Colon (tissue), 2 donors: ENCODE measurements at regions not wholly inside any gene's neighbourhood (a gene's known extent, or its start where the extent isn't known, plus 50 kb on each side); places are given as distances from the start of the nearest gene placed in this dataset.

Experiments
- FAIRE-seq: peaks from 2 replicates; lab custom pipeline; 2012; peaks lifted over from hg19 to GRCh38; lab: Jason Lieb, UNC
- donor health status: control.
- donor health status: control.

DNA sequence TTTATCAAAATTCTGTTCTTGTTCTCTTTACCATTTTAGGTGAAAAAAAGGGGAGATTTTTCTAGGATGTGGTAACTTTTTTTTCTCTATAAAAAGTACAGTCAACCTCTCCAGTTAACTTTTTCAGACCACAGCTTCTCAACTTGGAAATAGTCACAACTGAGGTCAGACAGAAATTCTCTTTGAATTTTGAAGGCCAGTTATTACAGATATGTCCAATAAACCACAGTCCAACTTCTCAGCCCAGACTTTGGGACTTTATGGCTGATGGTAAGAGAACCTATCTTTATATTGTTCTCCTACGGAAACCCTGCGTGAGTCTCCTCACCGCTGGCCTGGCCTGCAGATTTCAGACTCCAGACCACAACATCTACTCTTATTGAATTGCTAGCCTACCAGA is 176.7 kb downstream of the DACT1 start:
- FAIRE-seq = no peak

DNA sequence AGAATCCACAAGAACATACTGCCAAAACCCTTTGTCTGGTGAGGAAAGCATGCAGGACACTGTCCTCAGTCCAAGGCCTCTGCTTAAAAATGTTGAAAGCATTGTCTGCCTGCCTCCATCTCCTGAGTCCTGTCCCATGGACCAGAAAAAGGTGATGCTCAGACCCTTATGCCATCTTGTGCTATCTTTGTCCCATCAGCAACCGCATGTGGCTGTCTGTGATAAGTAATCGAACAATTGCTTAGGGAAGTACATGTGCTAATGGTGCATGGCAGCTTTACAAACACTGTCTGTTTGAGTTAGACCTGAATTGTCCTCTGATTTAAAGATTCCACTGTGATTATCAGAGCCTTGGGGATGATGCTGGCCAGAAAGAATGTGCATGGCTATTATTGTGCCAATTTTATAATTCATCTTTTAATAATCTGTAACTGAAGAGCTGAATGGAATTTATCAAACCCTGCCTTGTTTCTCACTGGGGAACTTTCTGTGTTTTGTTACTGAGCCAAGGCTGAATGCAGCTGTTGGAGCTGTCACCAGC is 177.5 kb downstream of the DACT1 start:
- no peak for FAIRE-seq

DNA sequence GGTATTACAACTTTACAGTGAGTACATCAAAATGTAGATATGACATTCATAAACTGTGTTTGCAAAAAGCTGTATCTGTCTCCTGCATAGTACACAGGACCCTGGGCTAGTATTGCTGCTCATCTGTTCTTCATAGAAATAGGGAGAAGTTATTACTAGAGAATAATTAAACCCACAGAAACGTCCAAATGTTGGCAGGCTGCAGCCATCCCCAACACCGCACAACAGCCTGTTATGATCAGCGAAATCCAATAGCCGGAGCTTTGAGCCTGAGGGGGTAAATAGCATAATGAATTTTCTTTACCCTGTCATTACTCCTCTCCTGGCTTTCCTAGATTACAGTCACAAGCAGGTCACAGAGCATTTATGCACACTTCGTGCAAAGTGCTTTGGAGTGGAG is 178.0 kb downstream of the DACT1 start:
- no peak for FAIRE-seq

DNA sequence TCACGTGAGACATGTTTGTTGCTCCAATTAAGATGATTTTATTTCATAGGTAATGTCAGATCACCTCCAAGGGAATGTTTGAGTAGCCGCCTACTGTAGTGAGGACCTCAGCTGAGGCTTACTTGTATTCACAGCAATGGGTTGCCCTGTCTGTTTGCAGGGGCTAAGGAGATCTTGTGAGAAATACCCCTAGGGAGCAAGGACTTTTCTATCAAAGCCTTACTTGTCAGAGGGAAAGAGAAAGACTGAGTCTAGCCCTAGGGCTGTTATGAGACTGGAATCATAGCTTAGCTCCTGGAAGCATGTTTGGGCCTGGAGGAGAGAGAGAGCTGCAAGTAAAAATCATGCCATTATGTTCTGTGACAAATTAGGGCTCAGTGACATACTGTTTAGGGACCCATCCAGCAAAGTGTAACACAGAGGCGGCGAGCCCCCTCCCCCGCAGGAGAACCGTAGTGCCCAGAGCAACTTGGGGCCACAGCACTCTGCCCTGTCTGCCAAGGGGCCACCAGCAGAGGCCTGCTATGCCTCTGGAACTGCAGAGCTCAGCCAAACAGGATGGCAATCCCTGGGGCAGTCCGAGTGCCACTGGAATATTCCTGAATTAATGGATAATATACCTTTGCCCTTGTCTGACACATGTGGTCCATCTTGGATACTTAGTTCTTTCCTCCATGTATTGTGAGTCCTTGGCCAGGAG is 178.8 kb downstream of the DACT1 start:
- no peak for FAIRE-seq

DNA sequence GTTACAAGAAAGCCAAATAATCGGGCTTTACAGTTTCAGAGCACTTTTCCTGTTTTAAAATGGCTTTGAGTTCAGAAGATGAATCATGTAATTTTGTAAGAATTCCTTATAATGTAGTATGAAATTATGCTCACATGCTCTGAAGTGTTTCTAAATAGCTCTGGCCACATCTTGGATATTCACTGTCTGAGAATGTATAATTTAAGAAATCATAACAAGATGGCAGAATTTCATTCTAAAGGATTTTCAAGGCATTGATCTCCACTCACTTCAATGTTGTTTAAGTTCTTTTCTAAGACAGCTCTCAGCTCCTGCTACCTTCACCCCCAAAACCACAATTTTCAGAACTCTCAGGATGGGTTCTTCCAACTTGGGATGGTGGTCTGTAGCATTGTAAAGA is 180.1 kb downstream of the DACT1 start:
- no peak for FAIRE-seq

DNA sequence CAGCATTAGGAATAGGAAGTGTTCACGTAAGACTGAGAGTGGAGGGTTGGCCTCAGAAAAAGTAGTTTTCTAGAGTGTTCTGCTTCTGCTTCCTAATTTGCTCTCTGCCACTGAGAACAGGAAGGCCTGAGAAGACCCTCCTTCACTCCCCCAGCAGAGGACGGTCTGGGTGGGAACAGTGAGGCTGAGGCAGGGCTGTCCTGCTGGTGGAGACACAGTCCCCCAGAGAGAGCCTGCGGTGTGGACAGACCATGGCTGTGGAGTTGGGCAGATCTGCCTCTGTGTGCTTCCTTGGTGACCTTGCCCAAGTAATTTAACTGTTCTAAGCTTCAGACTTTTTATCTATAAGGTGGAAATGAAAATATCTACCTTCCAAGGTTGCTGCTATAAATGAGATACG is 182.3 kb downstream of the DACT1 start:
- no peak for FAIRE-seq

DNA sequence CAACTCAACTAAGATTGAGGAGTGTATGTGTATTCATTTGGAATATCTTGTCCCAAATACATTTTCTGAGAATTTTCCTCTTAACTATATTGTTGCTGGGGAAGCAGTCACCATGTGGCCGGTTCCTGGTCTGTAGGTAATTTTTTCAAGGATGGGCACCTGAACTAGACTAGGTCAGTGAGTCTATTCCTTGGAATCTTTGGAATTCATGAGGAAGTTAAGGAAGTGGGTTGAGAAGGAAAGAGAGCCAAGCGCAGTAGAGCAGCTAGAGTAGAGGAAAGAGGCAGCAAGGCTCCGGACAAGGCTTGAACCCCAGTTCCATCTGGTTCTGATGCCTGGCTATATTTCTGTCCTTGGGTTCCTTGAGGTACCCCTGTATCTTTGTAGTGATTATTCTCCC is 183.7 kb downstream of the DACT1 start:
- FAIRE-seq = no peak

DNA sequence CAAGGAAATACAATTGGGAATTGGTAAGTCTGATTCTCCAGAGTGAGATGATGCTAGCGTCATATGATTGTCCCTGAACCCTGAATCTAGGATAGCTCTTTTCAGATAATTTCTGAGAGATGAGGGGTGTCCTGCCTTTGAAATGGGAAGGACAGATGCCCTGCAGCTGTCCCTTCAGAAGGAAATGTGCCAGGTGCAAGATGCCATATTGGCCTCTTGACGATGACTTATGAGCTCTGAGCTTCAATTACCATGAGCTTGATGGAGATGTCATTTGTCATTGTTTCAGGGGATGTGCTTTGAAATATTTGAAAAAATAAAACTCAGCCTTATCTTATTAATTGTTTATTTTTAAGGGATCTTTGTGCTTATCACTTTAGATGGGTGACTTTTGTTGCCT is 185.1 kb downstream of the DACT1 start:
- FAIRE-seq = no peak

DNA sequence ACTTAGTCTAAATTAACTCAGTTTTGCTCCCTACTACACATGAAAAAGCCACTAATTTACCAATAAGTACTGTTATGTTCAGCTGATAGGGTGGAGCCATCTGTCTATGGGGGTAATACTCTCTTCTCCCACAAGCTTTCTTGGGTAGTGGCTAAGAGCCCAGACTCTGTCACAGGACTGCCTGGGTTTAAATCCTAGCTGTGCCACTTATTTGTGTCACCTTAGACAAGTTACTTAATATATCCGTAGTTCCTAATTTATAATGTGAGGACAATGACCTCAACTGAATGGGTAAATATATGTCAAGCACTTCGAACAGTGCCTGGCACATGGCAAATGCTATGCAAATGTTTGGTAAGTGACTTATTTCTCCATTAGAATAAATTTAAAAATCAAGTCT is 185.6 kb downstream of the DACT1 start:
- no peak for FAIRE-seq

DNA sequence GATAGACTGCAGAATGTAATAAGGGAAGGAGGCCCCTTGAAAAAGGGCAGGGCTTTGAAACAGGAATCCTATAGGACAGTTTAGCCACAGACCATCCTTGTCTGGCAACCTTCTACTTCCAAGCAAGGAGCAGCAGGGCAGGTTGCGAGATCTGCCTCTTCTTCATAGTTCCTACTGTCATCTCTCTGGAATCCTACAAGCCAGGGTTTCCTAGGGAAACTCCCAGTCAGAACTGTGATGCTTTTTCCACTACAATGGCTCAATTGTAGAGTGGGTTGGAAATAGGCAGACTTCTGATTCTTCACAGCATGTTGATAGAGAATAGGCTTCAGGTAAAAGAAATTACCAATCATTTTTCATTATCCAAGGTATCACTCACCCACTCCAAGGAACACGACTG is 186.3 kb downstream of the DACT1 start:
- FAIRE-seq = no peak

DNA sequence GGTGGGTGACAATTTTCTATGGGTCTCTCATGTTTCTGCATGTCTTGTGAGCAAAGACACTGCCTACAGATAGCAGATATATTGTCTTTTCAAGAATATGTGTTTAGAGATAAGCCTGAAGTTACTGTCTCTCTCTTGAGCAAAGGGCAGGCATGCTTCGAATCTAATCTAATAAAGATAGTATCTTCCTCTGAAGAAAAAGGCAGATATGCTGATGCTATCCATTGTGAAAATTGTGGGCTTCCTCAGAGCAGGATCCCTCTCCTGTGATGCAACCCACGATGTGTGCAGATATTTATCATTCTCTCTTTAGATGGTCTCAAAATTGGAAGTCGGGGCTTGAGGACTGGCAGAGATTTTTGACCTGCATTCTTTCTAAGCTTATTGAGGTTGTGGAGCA is 187.0 kb downstream of the DACT1 start:
- FAIRE-seq = no peak

DNA sequence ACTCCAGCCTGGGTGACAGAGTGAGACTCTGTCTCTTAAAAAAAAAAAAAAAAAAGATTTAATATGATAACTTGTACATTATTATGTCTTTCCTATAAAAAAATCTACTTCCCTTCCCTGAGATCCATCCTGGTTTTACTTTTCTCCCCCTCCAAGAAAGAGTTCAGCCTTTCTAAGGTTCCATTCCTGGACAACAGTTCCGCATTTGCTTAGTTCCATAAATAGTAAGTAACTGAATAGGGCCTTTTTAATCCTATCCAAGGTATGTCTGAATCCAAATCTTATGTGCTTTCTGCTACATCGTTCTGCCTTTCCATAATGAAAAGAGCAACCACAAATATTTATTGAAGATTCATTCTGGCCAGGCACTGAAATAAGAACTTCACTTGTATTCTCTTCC is 187.8 kb downstream of the DACT1 start:
- no peak for FAIRE-seq

DNA sequence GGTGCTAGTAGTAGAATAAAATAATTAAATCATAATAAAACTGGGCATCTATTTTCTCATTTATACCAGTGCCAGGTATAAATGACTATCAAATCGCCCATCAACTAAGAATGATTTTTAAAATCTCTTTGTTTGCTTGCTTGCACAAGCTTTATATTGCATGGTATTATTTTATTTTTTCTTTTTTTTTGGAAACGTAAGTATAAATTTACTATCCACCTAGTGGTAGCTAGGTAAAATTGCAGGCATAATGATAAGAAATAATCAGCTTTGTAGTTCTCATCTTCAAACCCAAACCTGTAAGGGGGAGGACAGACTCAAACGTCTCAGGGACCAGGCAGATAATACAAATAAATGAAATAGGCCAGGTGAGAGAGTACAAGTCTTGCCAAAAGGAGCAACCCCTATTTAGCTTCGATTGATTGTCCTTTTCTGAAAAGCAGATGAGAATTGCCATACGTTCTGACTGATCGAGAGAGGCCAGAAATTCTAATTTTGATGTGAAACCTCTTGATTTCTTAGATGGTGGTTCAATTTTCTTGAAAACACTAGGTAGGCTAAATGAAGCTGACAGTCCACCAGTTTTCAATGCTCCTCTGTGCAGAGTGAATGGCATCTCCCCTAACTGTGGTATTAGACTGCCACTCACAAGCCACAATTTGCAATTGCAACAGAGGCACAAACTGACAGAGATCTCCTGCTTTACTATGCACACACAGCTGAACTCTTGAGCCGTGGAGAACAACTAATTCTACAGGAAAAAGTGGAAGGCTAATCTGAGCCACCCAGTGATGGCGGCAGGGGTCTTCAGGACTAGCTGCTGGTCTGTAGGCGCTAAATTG is 189.3 kb downstream of the DACT1 start:
- FAIRE-seq = no peak

DNA sequence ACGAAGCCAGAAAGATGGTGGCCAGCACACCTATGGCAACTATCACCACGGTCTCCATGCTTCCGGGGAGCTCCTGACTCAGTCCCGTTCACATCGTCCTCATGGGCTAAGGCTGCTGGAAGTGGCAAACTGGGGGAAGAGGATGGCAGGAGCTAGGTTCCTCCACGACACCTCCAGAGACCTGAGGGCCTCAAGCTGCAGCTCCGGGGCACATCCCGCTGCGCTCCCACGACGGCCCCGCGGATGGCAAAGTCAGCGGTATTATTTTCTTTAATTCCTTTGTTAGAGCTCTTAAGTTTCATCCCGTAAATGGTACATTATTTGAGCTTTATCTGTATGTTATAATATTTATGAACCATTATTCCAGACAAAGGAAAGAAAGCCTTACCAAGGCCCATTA is 190.5 kb downstream of the DACT1 start:
- no peak for FAIRE-seq

DNA sequence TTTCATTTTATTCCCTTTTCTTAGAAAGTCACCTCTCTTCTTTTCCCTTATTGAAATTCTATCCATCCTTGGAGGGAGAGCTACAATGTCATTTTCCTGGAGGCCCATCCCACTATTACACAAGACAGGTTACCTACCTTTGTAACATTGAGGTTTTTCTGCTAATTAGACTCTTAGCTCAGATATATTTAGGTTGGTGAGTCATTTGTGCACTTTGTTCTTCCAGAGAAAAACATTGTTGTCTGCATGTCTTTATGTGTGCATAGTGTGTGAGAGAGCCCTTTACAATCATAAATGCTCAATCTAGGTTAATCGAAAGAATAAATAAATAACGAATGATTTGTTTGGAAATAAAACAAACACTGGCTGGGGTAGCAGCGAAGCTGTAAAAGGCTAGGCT is 191.8 kb downstream of the DACT1 start:
- FAIRE-seq = peak; percentile 47

DNA sequence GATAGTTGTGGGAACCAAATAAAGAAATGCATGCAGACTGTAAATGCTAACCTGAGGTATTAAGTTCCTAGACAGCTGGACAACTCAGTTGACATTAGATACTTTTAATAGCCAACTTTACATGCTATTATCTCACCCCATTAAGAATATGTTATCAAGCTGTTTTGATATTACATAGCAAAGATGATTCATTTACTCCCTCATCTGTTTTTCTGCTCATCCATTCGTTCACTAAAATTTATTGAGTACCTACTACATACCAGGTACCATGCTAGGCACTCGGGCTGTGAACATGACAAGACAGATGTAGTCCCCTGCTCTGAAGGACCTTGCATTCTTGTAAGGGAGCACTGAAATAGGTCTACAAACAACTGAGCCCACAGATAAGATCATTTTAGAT is 192.4 kb downstream of the DACT1 start:
- no peak for FAIRE-seq

DNA sequence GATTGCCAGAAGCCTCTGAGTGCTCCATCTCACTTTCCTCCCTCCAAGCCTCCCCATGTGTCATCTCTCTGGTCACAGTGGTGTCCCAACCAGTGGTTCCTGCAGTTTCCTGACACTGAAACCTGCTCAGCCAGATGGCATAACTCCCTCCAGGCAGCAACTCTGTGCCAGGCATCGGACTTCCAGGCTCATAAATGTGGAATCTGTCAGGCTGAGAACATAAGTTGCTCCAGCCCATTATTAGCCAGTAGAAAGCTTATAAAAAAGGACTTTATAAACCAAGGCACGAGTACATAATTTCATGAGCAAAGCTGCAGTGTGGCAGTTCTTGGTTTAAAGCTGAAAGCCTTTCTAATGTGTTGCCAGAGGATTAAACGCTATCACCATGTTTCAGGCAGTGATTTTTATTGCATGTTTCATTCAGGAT is 194.3 kb downstream of the DACT1 start:
- FAIRE-seq = no peak

DNA sequence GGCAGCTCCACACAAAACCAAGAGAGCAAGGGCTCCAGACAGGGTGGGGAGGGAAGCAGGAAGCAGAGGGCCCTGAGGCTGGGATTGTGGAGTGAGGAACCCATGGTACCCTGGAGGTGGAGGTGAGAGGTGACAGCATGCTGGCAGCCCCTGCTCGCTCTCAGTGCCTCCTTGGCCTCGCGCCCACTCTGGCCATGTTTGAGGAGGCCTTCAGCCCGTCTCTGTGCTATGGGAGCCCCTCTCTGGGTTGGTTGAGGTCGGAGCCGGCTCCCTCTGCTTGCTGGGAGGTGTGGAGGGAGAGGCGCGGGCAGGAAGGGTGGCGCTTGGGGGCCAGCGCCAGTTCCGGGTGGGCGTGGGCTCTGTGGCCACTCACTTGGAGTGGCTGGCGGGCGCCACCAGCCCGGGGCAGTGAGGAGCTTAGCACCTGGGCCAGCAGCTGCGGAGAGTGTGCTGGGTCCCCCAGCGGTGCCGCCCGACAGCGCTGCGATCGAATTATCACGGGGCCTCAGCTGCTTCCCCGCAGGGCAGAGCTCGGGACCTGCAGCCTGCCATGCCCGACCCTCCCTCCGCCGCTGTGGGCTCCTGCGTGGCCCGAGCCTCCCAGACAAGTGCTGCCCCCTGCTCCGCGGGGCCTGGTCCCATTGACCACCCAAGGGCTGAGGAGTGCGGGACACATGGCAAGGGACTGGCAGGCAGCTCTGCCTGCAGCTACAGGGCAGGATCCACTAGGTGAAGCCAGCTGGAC is 196.0 kb downstream of the DACT1 start:
- FAIRE-seq = no peak

DNA sequence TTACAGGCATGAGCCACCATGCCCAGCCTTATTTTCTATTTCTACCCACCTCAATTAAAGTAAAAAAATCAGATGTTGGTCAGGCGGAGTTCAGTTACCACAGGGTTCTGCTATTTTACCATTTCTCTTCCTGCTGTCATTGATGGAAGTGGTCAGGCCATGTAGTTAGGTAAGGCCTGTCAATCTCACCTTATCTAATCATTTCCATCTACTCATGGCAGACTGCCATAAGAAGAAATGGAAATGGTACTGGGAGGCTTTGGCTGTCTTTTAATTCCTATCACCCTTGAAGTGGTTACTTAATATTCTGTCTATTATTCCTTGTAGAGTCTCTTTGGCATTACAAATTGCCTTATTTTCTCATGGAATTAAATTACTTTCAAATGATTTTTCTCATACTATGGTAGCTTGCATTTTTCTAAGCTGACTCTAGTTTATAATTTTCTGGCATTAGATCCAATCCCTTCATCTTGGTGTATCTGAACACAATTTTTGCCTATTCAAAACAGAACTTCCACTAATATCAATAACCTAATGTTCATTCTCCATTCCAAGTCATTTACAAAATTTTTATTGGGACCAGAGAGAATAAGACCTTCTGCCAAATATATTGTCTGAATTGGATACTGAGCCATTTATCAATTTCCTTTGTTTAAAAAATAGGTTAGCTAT is 198.7 kb downstream of the DACT1 start:
- FAIRE-seq = no peak

DNA sequence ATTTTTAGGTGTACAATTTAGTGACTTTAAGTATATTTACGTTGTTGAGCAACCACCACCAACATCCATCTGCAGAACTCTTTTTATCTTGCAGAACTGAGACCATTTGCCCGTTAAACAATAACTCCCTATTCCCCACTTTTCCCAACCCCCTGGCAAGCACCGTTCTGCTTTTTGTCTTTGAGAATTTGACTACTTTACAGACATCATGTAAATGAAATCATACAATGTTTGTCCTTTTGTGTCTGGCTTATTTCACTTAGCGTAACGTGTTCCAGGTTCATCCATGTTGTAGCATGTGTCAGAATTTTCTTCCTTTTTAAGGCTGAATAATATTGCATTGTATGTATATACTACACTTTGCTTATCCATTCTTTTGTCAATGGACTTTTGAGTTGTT is 201.5 kb downstream of the DACT1 start:
- FAIRE-seq = no peak

DNA sequence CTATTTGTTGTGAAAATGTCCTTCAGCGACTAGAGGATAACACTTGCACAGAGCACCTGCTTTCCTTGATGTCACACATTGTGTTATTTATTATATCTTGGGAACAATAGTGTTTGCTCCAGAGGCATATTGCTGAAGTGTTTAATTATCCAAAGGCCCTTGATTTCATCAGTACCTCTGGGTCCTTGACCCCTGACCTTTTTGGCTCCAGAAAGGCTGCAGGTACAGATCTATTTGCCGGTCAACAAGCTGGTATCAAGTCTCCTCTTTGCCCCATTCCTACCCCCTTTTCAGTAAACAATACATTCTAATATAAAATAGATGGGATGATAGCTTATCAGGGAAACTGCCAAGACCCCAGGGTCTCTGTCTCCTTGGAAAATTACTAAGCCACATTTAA is 206.8 kb downstream of the DACT1 start:
- FAIRE-seq = no peak
